Trophoblast cell (in vitro differentiated cells and primary cell): ENCODE measurements at regions not wholly inside any gene's neighbourhood (a gene's known extent, or its start where the extent isn't known, plus 50 kb on each side); places are given as distances from the start of the nearest gene placed in this dataset.

Experiments used
- DNase-seq, 2 donors: peaks; one replicate each; pipeline ENCODE4 v3.0.0-alpha.2; 2016
- H2AFZ ChIP-seq: 2 replicates; pipeline ENCODE4 v1.6.1; 2013; ENCODE audit warnings: low read length, moderate library complexity, mild to moderate bottlenecking; ENCODE audit not compliant: insufficient read depth, poor library complexity
- H2AK5ac ChIP-seq: 2 replicates; pipeline ENCODE4 v1.6.1; 2013; ENCODE audit warnings: mild to moderate bottlenecking, low read length
- H2BK120ac ChIP-seq: 2 replicates; pipeline ENCODE4 v1.6.1; 2013; ENCODE audit warnings: low read length, mild to moderate bottlenecking, moderate library complexity; ENCODE audit not compliant: insufficient read depth, poor library complexity
- H2BK12ac ChIP-seq: 2 replicates; pipeline ENCODE4 v1.6.1; 2013; ENCODE audit warnings: mild to moderate bottlenecking, low read length, moderate library complexity
- H2BK5ac ChIP-seq: 2 replicates; pipeline ENCODE4 v1.6.1; 2013; ENCODE audit warnings: low read length, low read depth, moderate library complexity, mild to moderate bottlenecking; ENCODE audit not compliant: poor library complexity
- H3K14ac ChIP-seq: 2 replicates; pipeline ENCODE4 v1.6.1; 2013; ENCODE audit warnings: mild to moderate bottlenecking, low read length
- H3K18ac ChIP-seq: 2 replicates; pipeline ENCODE4 v1.6.1; 2013; ENCODE audit warnings: mild to moderate bottlenecking, low read length
- H3K23ac ChIP-seq: 2 replicates; pipeline ENCODE4 v1.6.1; 2013; ENCODE audit warnings: low read length
- H3K27ac ChIP-seq: 2 replicates; pipeline ENCODE4 v1.5.1; 2013; ENCODE audit warnings: low read depth, mild to moderate bottlenecking, inconsistent platforms, low read length, moderate library complexity
- H3K27me3 ChIP-seq: 2 replicates; pipeline ENCODE4 v1.6.1; 2013; ENCODE audit warnings: inconsistent platforms, mild to moderate bottlenecking, low read length, moderate library complexity; ENCODE audit not compliant: insufficient read depth
- H3K36me3 ChIP-seq, 2 experiments: 1 replicate in 1 of 2; 2 replicates in 1 of 2; pipeline ENCODE4 v1.6.1; 2013; ENCODE audit warnings: low read length in 2 of 2, mild to moderate bottlenecking in 2 of 2, moderate library complexity in 1 of 2; ENCODE audit not compliant: insufficient read depth in 2 of 2, control insufficient read depth in 1 of 2
- H3K4ac ChIP-seq: 2 replicates; pipeline ENCODE4 v1.6.1; 2013; ENCODE audit warnings: low read depth, mild to moderate bottlenecking, low read length, moderate library complexity
- H3K4me1 ChIP-seq, 2 experiments: 1 replicate in 1 of 2; 2 replicates in 1 of 2; pipeline ENCODE4 v1.6.1; 2013; ENCODE audit warnings: low read length in 2 of 2, mild to moderate bottlenecking in 2 of 2, moderate library complexity in 1 of 2; ENCODE audit not compliant: insufficient read depth in 2 of 2, control insufficient read depth in 1 of 2
- H3K4me2 ChIP-seq: 2 replicates; pipeline ENCODE4 v1.6.1; 2013; ENCODE audit warnings: inconsistent platforms, mild to moderate bottlenecking, low read length, moderate library complexity
- H3K4me3 ChIP-seq: 2 replicates; pipeline ENCODE4 v1.5.1; 2013; ENCODE audit warnings: mild to moderate bottlenecking, low read depth, low read length, inconsistent platforms
- H3K79me1 ChIP-seq: one replicate; pipeline ENCODE4 v1.6.1; 2013; ENCODE audit warnings: low read length
- H3K79me2 ChIP-seq: 2 replicates; pipeline ENCODE4 v1.6.1; 2013; ENCODE audit warnings: low read length, mild to moderate bottlenecking; ENCODE audit not compliant: control insufficient read depth, insufficient read depth, poor library complexity
- H3K9ac ChIP-seq: 2 replicates; pipeline ENCODE4 v1.6.1; 2013; ENCODE audit warnings: mild to moderate bottlenecking, low read length
- H3K9me3 ChIP-seq: 2 replicates; pipeline ENCODE4 v1.6.1; 2013; ENCODE audit warnings: low read depth, mild to moderate bottlenecking, control low read depth, inconsistent platforms, low read length; ENCODE audit not compliant: insufficient read depth
- H4K12ac ChIP-seq: 2 replicates; pipeline ENCODE4 v1.6.1; 2013; ENCODE audit warnings: low read depth, mild to moderate bottlenecking, low read length, moderate library complexity
- H4K8ac ChIP-seq: 2 replicates; pipeline ENCODE4 v1.6.1; 2013; ENCODE audit warnings: low read depth, mild to moderate bottlenecking, low read length, moderate library complexity
- H4K91ac ChIP-seq: one replicate; pipeline ENCODE4 v1.6.1; 2013; ENCODE audit warnings: low read depth, mild to moderate bottlenecking, low read length, moderate library complexity
- WGBS: extraction: QIAGEN DNeasy Blood & Tissue Kit; methylation state at CpG from one replicate; pipeline ENCODE4 v1.1.7; 2013; ENCODE audit warnings: missing lambda C conversion rate; ENCODE audit not compliant: insufficient read length, insufficient coverage; ENCODE audit errors: extremely low coverage; 5-methylcytosine and 5-hydroxymethylcytosine counted together

DNA sequence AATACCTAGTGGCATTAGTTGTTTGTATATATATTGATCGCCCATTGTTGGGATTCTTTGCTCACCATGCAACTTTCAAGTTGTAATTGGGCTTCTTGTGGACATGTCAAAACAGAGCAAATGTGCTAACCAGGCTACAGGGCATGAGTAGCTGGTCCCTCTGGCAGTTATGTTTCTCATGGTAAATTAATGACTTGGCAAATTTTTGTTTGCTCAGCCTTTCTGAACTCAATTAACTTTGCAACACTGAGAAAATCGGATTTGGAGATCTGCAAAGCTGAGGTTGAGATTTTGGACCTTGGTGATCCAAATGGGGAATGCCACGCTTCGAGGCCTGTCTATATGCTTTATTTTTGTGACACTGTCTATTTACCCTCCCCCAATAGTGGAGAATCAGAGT, 138.5 kb upstream of the PIRT start:
- Histone ChIP-seq H4K8ac (no peak overlapping the region), H2BK5ac (no peak overlapping the region), H3K18ac (no peak overlapping the region), H3K36me3 (no peaks in the 10 kb centered on the region), H2AFZ (no peak overlapping the region), H3K4me1 (no peaks in the 10 kb centered on the region), H2AK5ac (no peak overlapping the region), H4K91ac (no peak overlapping the region), H3K9me3 (no peaks in the 10 kb centered on the region), H3K4ac (no peak overlapping the region), H3K79me1 (no peaks in the 10 kb centered on the region), H4K12ac (no peak overlapping the region), H3K4me2 (no peak overlapping the region), H3K23ac (no peak overlapping the region), H2BK12ac (no peak overlapping the region), H3K14ac (no peak overlapping the region), H2BK120ac (no peak overlapping the region), H3K27me3 (no peaks in the 10 kb centered on the region), H3K4me3 (no peak overlapping the region), H3K9ac (no peak overlapping the region), H3K27ac (no peak overlapping the region), H3K79me2 (no peaks in the 10 kb centered on the region)
- WGBS = no CpG with 5 or more reads among the region's 4 CpGs
- DNase-seq = no peak

DNA sequence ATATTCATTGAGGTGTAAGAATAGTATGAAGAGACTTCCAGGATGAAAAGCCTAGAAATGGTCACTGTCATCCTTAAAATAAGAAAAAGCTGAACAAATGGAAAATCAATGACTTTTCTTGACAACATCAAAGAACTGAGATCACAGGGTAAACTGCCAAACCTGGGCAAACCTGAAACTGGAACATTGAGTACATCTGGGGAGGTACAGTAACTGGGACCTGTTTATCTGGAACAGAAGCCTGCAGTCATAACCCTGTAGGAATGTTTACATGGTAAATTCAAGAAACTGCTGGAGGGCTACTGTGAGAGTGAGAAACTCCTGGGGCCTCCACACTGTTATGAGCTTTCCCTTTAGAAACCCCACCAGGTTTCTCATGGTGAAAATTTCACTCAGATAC, 130.1 kb upstream of the PIRT start:
- DNase-seq = no peak

DNA sequence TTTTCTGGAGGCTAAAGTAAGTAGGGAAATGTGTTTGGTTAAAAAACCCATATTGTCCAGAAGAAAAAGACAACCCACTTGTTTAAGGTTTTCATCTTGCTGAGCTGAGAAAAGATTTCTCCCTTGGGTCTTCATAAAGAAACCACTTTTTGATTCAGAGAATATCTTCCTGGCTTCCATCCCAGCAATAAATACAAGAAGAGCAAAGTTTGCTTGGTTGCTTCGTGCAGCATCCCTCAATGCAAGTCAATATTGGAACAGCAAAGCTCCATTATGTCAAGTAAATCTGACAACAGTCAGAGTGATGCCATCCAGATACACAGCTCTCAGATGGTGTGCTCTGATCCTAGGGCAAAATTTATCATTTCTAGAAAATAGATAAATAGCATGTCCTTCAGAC, 118.9 kb upstream of the PIRT start:
- no CpG with 5 or more reads among the region's 1 CpG for WGBS

More for the DNA sequence above, 130.1 kb upstream of the PIRT start:
- Histone ChIP-seq H3K79me2 (no peaks in the 10 kb centered on the region), H3K27me3 (no peaks in the 10 kb centered on the region), H2BK120ac (no peak overlapping the region), H3K4me3 (no peak overlapping the region), H2BK12ac (no peak overlapping the region), H3K18ac (no peak overlapping the region), H3K14ac (no peak overlapping the region), H3K23ac (no peak overlapping the region), H3K9me3 (no peaks in the 10 kb centered on the region), H3K9ac (no peak overlapping the region), H3K4me2 (no peak overlapping the region), H4K91ac (no peak overlapping the region), H4K12ac (no peak overlapping the region), H3K27ac (no peak overlapping the region), H2AK5ac (no peak overlapping the region), H2BK5ac (no peak overlapping the region), H3K4me1 (no peaks in the 10 kb centered on the region), H3K79me1 (no peaks in the 10 kb centered on the region), H2AFZ (no peak overlapping the region), H4K8ac (no peak overlapping the region), H3K4ac (no peak overlapping the region), H3K36me3 (no peaks in the 10 kb centered on the region)

DNA sequence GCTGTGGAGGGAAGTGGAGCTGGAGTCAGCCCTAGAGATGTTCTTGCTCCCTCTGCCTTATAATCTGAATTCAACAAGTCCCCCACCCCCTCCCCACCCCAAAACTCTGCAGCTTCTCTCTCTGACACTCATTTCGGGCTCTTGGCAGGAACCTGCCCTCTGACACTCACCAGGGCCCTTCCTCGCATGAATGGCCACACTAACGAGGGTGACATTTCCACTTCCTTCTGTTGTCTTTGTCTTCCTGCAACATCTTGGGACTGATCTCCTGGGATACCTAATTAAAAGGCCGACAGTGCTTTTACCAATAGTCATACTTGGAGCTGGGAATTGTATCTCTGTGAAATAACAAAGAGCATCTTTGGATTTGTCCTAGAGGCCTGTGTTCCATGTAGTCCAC, 106.9 kb upstream of the PIRT start:
- H2AK5ac ChIP-seq = no peak overlapping the region
- no peak overlapping the region for H3K14ac ChIP-seq
- no peak overlapping the region for H4K8ac ChIP-seq
- H3K4me3 ChIP-seq = no peak overlapping the region
- no peak overlapping the region for H2BK120ac ChIP-seq
- no CpG with 5 or more reads among the region's 4 CpGs for WGBS
- no peak overlapping the region for H3K18ac ChIP-seq
- no peak overlapping the region for H4K12ac ChIP-seq
- no peak overlapping the region for H3K9ac ChIP-seq
- no peak overlapping the region for H3K4ac ChIP-seq
- no peak overlapping the region for H2BK5ac ChIP-seq
- no peaks in the 10 kb centered on the region for H3K36me3 ChIP-seq
- no peaks in the 10 kb centered on the region for H3K79me2 ChIP-seq
- H3K4me1 ChIP-seq = no peaks in the 10 kb centered on the region
- H3K9me3 ChIP-seq = peaks cover 2% of the 10 kb centered on the region
- no peak overlapping the region for H3K4me2 ChIP-seq
- H3K27ac ChIP-seq = no peak overlapping the region
- no peak overlapping the region for H3K23ac ChIP-seq
- H3K27me3 ChIP-seq = no peaks in the 10 kb centered on the region
- H2BK12ac ChIP-seq = no peak overlapping the region
- H4K91ac ChIP-seq = no peak overlapping the region
- no peaks in the 10 kb centered on the region for H3K79me1 ChIP-seq
- no peak for DNase-seq
- no peak overlapping the region for H2AFZ ChIP-seq

More for the DNA sequence above, 118.9 kb upstream of the PIRT start:
- Histone ChIP-seq H2BK12ac (no peak overlapping the region), H3K23ac (no peak overlapping the region), H3K36me3 (no peaks in the 10 kb centered on the region), H3K4ac (no peak overlapping the region), H3K4me1 (no peaks in the 10 kb centered on the region), H2AK5ac (no peak overlapping the region), H4K91ac (no peak overlapping the region), H2BK5ac (no peak overlapping the region), H2AFZ (no peak overlapping the region), H3K27ac (no peak overlapping the region), H3K79me1 (no peaks in the 10 kb centered on the region), H3K79me2 (no peaks in the 10 kb centered on the region), H4K12ac (no peak overlapping the region), H3K4me2 (no peak overlapping the region), H3K27me3 (no peaks in the 10 kb centered on the region), H3K14ac (no peak overlapping the region), H3K9ac (no peak overlapping the region), H4K8ac (no peak overlapping the region), H3K18ac (no peak overlapping the region), H2BK120ac (no peak overlapping the region), H3K9me3 (no peaks in the 10 kb centered on the region), H3K4me3 (no peak overlapping the region)
- DNase-seq = no peak
